Liver (tissue), 7 donors: ENCODE measurements at regions not wholly inside any gene's neighbourhood (a gene's known extent, or its start where the extent isn't known, plus 50 kb on each side); places are given as distances from the start of the nearest gene placed in this dataset.
"Not testable (repeated sequence)": the region's sequence is repeated elsewhere in the genome, so short reads cannot be mapped to it uniquely, and the experiment has no call there.

Source experiments
- DNase-seq: peaks from one replicate; pipeline ENCODE4 v3.0.0-alpha.2; 2017; ENCODE audit warnings: low spot score
- H3K27ac ChIP-seq, 2 donors: one replicate each; pipeline ENCODE4 v1.7.0; 2013; ENCODE audit warnings: inconsistent platforms in 2 of 2, low read length in 2 of 2, control low read depth in 1 of 2, low read depth in 1 of 2, mild to moderate bottlenecking in 1 of 2
- H3K27me3 ChIP-seq, 4 donors: one replicate each; pipeline versions ENCODE4 v1.6.1 to v1.7.0; 2013; ENCODE audit warnings: low read length in 3 of 4, inconsistent platforms in 1 of 4, mild to moderate bottlenecking in 1 of 4, moderate library complexity in 1 of 4; ENCODE audit not compliant: control insufficient read depth in 4 of 4, insufficient read depth in 4 of 4
- H3K36me3 ChIP-seq, 4 donors: one replicate each; pipeline versions ENCODE4 v1.6.1 to v1.7.0; 2013; ENCODE audit warnings: low read length in 3 of 4, mild to moderate bottlenecking in 3 of 4, low read depth in 1 of 4, moderate library complexity in 1 of 4; ENCODE audit not compliant: control insufficient read depth in 4 of 4, insufficient read depth in 3 of 4
- H3K4me1 ChIP-seq, 4 donors: one replicate each; pipeline versions ENCODE4 v1.6.1 to v1.7.0; 2013; ENCODE audit warnings: low read length in 3 of 4, mild to moderate bottlenecking in 3 of 4, moderate library complexity in 1 of 4; ENCODE audit not compliant: control insufficient read depth in 4 of 4, insufficient read depth in 4 of 4
- H3K4me3 ChIP-seq, 3 donors: one replicate each; pipeline versions ENCODE4 v1.6.1 to v1.7.0; 2013; ENCODE audit warnings: low read length in 3 of 3, control low read depth in 1 of 3, low read depth in 1 of 3, mild to moderate bottlenecking in 1 of 3
- H3K9ac ChIP-seq, 2 donors: one replicate each; pipeline ENCODE4 v1.7.0; 2013; ENCODE audit warnings: low read length in 2 of 2, mild to moderate bottlenecking in 2 of 2, moderate library complexity in 2 of 2, control low read depth in 1 of 2, low read depth in 1 of 2
- H3K9me3 ChIP-seq, 4 donors: one replicate each; pipeline versions ENCODE4 v1.6.1 to v1.7.0; 2013; ENCODE audit warnings: low read length in 3 of 4; ENCODE audit not compliant: control insufficient read depth in 4 of 4
- ATF3 ChIP-seq: IDR thresholded peaks from 2 replicates; pipeline ENCODE4 v1.6.1; 2016; ENCODE audit warnings: antibody characterized with exemption
- EGR1 ChIP-seq, 2 donors: IDR thresholded peaks; 2 replicates each; pipeline ENCODE4 v1.6.1; 2016 to 2018; ENCODE audit warnings: antibody characterized with exemption in 2 of 2, low read depth in 2 of 2
- FOXA1 ChIP-seq: IDR thresholded peaks from 2 replicates; pipeline ENCODE4 v1.6.1; 2016; ENCODE audit warnings: antibody characterized with exemption
- GABPA ChIP-seq, 2 donors: IDR thresholded peaks in 1 of 2; conservative IDR thresholded peaks in 1 of 2; 2 replicates each; pipeline ENCODE4 v1.6.1; 2016; ENCODE audit warnings: antibody characterized with exemption in 2 of 2, mild to moderate bottlenecking in 1 of 2, moderate library complexity in 1 of 2
- HNF4A ChIP-seq, 2 donors: conservative IDR thresholded peaks; 2 replicates each; pipeline ENCODE4 v1.6.1; 2016; ENCODE audit warnings: antibody characterized with exemption in 2 of 2, mild to moderate bottlenecking in 2 of 2
- HNF4G ChIP-seq: IDR thresholded peaks from 2 replicates; pipeline ENCODE4 v1.6.1; 2016; ENCODE audit warnings: antibody characterized with exemption
- JUND ChIP-seq, 2 donors: IDR thresholded peaks; 2 replicates each; pipeline ENCODE4 v1.6.1; 2016; ENCODE audit warnings: antibody characterized with exemption in 2 of 2
- NR2F2 ChIP-seq: IDR thresholded peaks from 2 replicates; pipeline ENCODE4 v1.6.1; 2016; ENCODE audit warnings: antibody characterized with exemption
- RAD21 ChIP-seq, 2 donors: IDR thresholded peaks; 2 replicates each; pipeline ENCODE4 v1.6.1; 2016; ENCODE audit warnings: antibody characterized with exemption in 2 of 2, mild to moderate bottlenecking in 2 of 2
- REST ChIP-seq: IDR thresholded peaks from 2 replicates; pipeline ENCODE4 v1.6.1; 2016; ENCODE audit warnings: antibody characterized with exemption, mild to moderate bottlenecking
- RXRA ChIP-seq, 2 donors: IDR thresholded peaks; 2 replicates each; pipeline ENCODE4 v1.6.1; 2017 to 2018; ENCODE audit warnings: antibody characterized with exemption in 2 of 2, mild to moderate bottlenecking in 1 of 2
- TAF1 ChIP-seq: conservative IDR thresholded peaks from 2 replicates; pipeline ENCODE4 v1.6.1; 2016; ENCODE audit warnings: antibody characterized with exemption, mild to moderate bottlenecking
- YY1 ChIP-seq: IDR thresholded peaks from 2 replicates; pipeline ENCODE4 v1.6.1; 2016; ENCODE audit warnings: antibody characterized with exemption, mild to moderate bottlenecking
- WGBS: extraction: QIAGEN DNeasy Blood & Tissue Kit; methylation state at CpG from one replicate; pipeline ENCODE4 v1.1.7; 2013; 5-methylcytosine and 5-hydroxymethylcytosine counted together
- TF ChIP-seq, protein P1 (sequence below): IDR thresholded peaks from 2 replicates; pipeline ENCODE4 v1.6.1; 2016; ENCODE audit warnings: antibody characterized with exemption
- donor health status: healthy.
- donor health status: healthy.
- donor health status: healthy.
- donor health status: healthy.

- H3K4me1 ChIP-seq, result no peaks in the 10 kb centered on the region
- H3K9me3 ChIP-seq, result no peaks in the 10 kb centered on the region
- H3K36me3 ChIP-seq, result no peaks in the 10 kb centered on the region
- TF ChIP-seq ATF3 (no peak), RAD21 (IDR thresholded peaks at IDR 0.05) (no peak), REST (no peak), JUND (IDR thresholded peaks at IDR 0.05) (no peak), RXRA (IDR thresholded peaks at IDR 0.05) (no peak), EGR1 (IDR thresholded peaks at IDR 0.05; ENCODE audit: low read depth in 2 of 2) (no peak), YY1 (no peak)
- TF ChIP-seq, protein P1, sequence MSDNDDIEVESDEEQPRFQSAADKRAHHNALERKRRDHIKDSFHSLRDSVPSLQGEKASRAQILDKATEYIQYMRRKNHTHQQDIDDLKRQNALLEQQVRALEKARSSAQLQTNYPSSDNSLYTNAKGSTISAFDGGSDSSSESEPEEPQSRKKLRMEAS, result no peak
- whole genome bisulfite sequencing, result 50% methylated on average over 2 of the region's 2 CpGs
- no peak overlapping the region for H3K4me3 ChIP-seq
- H3K27ac ChIP-seq, result no peak overlapping the region
- no peak overlapping the region for H3K9ac ChIP-seq
- H3K27me3 ChIP-seq, result no peaks in the 10 kb centered on the region
- no peak for DNase-seq
These were observed 1248.7 kb downstream of the FSCB start for GRCh38 chr14:43258396-43258795.

DNA sequence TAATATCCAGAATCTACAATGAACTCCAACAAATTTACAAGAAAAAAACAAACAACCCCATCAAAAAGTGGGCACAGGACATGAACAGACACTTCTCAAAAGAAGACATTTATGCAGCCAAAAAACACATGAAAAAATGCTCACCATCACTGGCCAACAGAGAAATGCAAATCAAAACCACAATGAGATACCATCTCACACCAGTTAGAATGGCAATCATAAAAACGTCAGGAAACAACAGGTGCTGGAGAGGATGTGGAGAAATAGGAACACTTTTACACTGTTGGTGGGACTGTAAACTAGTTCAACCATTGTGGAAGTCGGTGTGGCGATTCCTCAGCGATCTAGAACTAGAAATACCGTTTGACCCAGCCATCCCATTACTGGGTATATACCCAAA, 1250.1 kb downstream of the FSCB start:
- not testable (repeated sequence) for H3K27ac ChIP-seq, H3K36me3 ChIP-seq, H3K27me3 ChIP-seq, H3K4me3 ChIP-seq, DNase-seq, H3K9me3 ChIP-seq, H3K9ac ChIP-seq, H3K4me1 ChIP-seq
- 83% methylated on average over 5 of the region's 5 CpGs for WGBS

- H3K27me3 ChIP-seq, result no peaks in the 10 kb centered on the region
- no peaks in the 10 kb centered on the region for H3K4me1 ChIP-seq
- no peak overlapping the region for H3K27ac ChIP-seq
- TF ChIP-seq YY1, result no peak
- no peak for TF ChIP-seq HNF4G
- no peak for TF ChIP-seq NR2F2
- no peak for DNase-seq
- H3K36me3 ChIP-seq, result no peaks in the 10 kb centered on the region
- no peaks in the 10 kb centered on the region for H3K9me3 ChIP-seq
- H3K4me3 ChIP-seq, result no peak overlapping the region
- WGBS, result 84% methylated on average over 6 of the region's 6 CpGs
- no peak overlapping the region for H3K9ac ChIP-seq
These were observed 1254.2 kb downstream of the FSCB start for GRCh38 chr14:43252866-43253265.

- Histone ChIP-seq H3K4me1 (no peaks in the 10 kb centered on the region), H3K9ac (no peak overlapping the region), H3K9me3 (no peaks in the 10 kb centered on the region), H3K27ac (no peak overlapping the region), H3K27me3 (no peaks in the 10 kb centered on the region), H3K36me3 (no peaks in the 10 kb centered on the region), H3K4me3 (no peak overlapping the region)
- WGBS, result 47% methylated on average over 3 of the region's 3 CpGs
- TF ChIP-seq HNF4G, result no peak
- TF ChIP-seq RAD21 (IDR thresholded peaks at IDR 0.05), result no peak
- TF ChIP-seq HNF4A (conservative IDR thresholded peaks at IDR 0.05), result no peak
- TF ChIP-seq EGR1 (IDR thresholded peaks at IDR 0.05; ENCODE audit: low read depth in 2 of 2), result no peak
- no peak for TF ChIP-seq TAF1
- TF ChIP-seq GABPA (IDR thresholded peaks at IDR 0.05 in 1 of 2, conservative IDR thresholded peaks at IDR 0.05 in 1 of 2), result no peak
- no peak for TF ChIP-seq FOXA1
- no peak for DNase-seq
These were observed 1257.5 kb downstream of the FSCB start for GRCh38 chr14:43249591-43249990.
